Ascending aorta (tissue), 2 donors: ENCODE measurements at regions not wholly inside any gene's neighbourhood (a gene's known extent, or its start where the extent isn't known, plus 50 kb on each side); places are given as distances from the start of the nearest gene placed in this dataset.

ENCODE experiments used
- DNase-seq, 2 donors: peaks; one replicate each; pipeline ENCODE4 v3.0.0-alpha.2; 2019; ENCODE audit warnings: low spot score in 2 of 2
- H3K27ac ChIP-seq, 2 donors: fragments of 200-600 bp; sonication (generic); one replicate each; pipeline ENCODE4 v1.5.1; 2016 to 2017; ENCODE audit warnings: mild to moderate bottlenecking in 1 of 2
- H3K27me3 ChIP-seq: fragments of 200-600 bp; sonication (generic); one replicate; pipeline ENCODE4 v1.5.1; 2017
- H3K36me3 ChIP-seq, 2 donors: fragments of 200-600 bp; sonication (generic); one replicate each; pipeline ENCODE4 v1.5.1; 2016
- H3K4me1 ChIP-seq, 2 donors: fragments of 200-600 bp; sonication (generic); one replicate each; pipeline ENCODE4 v1.5.1; 2016 to 2017; ENCODE audit warnings: mild to moderate bottlenecking in 1 of 2
- H3K4me3 ChIP-seq, 2 donors: fragments of 200-600 bp; sonication (generic); one replicate each; pipeline ENCODE4 v1.5.1; 2016 to 2017; ENCODE audit warnings: mild to moderate bottlenecking in 1 of 2
- H3K9me3 ChIP-seq, 2 donors: fragments of 200-600 bp; sonication (generic); one replicate each; pipeline ENCODE4 v1.5.1; 2016
- intact Hi-C: fragments of 100-400 bp; cut with DNase I; formaldehyde crosslinking; loops from one replicate; pipeline ENCODE4 v1.15.1; 2023
- TF ChIP-seq, protein P1 (sequence below), 3 experiments: fragments of 200-600 bp in 2 of 3; fragments of 450-650 bp in 1 of 3; sonication (generic) in 2 of 3; IDR thresholded peaks; one replicate each; pipeline ENCODE4 v1.5.1; 2016 to 2019; ENCODE audit warnings: antibody characterized with exemption in 3 of 3, mild to moderate bottlenecking in 1 of 3, moderate library complexity in 1 of 3

DNA sequence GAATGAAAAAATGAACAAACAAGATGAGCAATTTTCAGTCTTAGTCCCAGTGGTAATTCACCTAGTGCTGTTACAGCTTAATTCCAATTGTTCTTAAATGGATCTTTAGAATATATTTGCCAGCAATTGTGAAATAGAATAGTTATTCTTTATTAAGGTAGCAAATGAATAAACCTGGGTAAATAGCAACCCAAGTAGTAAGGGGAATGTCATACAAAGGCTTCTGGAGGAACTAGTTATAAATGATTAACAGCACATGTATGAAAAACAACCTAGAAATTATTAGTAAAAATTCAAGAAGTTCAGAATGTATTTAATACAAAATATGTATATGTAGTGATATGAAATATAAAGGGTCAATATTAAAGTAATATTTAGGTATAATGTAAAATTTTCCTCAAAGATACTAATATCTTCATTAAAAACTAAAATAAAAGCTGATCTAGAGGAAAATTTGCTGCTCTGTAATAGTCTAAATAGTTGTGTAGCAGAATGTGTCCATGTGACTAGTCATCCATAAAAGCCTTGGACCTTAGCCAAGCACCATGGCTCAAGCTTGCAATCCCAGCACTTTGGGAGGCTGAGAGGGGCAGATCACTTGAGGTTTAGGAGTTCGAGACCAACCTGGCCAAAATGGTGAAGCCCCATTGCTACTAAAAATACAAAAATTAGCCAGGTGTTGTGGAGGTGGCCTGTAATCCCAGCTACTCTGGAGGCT is 535.9 kb upstream of the ATXN8OS start:
- Histone ChIP-seq H3K4me1 (no peaks in the 10 kb centered on the region), H3K27me3 (no peaks in the 10 kb centered on the region), H3K27ac (no peak overlapping the region), H3K9me3 (no peaks in the 10 kb centered on the region), H3K4me3 (no peak overlapping the region), H3K36me3 (no peaks in the 10 kb centered on the region)
- intact Hi-C loops, result no loop called here
- no peak for DNase-seq
- TF ChIP-seq, protein P1, sequence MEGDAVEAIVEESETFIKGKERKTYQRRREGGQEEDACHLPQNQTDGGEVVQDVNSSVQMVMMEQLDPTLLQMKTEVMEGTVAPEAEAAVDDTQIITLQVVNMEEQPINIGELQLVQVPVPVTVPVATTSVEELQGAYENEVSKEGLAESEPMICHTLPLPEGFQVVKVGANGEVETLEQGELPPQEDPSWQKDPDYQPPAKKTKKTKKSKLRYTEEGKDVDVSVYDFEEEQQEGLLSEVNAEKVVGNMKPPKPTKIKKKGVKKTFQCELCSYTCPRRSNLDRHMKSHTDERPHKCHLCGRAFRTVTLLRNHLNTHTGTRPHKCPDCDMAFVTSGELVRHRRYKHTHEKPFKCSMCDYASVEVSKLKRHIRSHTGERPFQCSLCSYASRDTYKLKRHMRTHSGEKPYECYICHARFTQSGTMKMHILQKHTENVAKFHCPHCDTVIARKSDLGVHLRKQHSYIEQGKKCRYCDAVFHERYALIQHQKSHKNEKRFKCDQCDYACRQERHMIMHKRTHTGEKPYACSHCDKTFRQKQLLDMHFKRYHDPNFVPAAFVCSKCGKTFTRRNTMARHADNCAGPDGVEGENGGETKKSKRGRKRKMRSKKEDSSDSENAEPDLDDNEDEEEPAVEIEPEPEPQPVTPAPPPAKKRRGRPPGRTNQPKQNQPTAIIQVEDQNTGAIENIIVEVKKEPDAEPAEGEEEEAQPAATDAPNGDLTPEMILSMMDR (IDR thresholded peaks at IDR 0.05), result no peak

DNA sequence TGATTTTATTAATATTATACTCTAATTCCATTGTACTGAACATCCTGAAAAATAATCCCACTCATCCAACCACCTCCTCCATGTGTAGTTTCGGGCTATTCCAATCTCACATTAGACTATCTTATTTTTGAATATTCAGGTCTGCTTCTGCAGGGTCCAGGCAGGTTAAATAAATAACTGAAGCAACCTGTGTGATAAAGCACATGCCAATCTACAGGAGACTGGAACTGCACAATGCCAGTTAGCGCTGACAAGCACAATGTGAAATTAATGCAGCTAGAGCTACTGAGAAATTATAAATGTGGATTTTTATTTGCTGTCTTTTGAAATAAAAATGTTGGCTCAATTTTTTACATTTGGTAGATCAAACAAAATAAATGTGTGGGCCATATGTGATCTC is 540.1 kb upstream of the ATXN8OS start:
- intact Hi-C loops, result no loop called here
- Histone ChIP-seq H3K4me1 (no peaks in the 10 kb centered on the region), H3K36me3 (no peaks in the 10 kb centered on the region), H3K9me3 (no peaks in the 10 kb centered on the region), H3K27me3 (no peaks in the 10 kb centered on the region), H3K27ac (no peak overlapping the region), H3K4me3 (no peak overlapping the region)
- TF ChIP-seq, protein P1 (IDR thresholded peaks at IDR 0.05), result no peak
- no peak for DNase-seq

DNA sequence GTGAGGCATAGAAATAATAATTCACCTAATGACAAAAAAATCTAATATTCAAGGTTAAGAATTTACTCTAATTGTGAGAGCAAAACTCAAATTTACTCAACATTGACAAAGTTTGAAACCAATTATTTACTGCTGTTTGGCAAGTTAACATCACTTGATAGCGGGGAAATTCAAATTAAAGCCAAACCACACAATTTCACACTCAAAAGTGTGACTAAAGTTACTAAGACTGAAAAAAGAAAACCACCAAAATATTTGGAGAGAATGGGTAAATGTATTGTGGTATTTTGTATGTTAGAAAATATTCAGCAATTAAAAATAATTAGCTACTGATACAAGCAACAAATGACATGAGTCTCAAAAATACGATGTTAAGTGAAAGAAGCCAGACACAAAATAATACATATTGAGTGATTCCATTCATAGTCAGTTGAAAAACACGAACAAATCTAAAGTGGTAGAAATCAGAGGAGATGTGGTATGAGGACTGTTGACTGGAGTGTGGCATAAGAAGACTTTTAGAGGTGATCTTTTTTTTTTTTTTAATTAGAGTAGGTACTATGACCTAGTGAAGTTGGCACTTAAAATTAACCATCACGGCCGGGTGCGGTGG is 541.4 kb upstream of the ATXN8OS start:
- TF ChIP-seq, protein P1 (IDR thresholded peaks at IDR 0.05), result no peak
- DNase-seq, result no peak
- Histone ChIP-seq H3K36me3 (no peaks in the 10 kb centered on the region), H3K4me1 (no peaks in the 10 kb centered on the region), H3K27ac (no peak overlapping the region), H3K9me3 (no peaks in the 10 kb centered on the region), H3K27me3 (no peaks in the 10 kb centered on the region), H3K4me3 (no peak overlapping the region)
- intact Hi-C loops, result no loop called here

DNA sequence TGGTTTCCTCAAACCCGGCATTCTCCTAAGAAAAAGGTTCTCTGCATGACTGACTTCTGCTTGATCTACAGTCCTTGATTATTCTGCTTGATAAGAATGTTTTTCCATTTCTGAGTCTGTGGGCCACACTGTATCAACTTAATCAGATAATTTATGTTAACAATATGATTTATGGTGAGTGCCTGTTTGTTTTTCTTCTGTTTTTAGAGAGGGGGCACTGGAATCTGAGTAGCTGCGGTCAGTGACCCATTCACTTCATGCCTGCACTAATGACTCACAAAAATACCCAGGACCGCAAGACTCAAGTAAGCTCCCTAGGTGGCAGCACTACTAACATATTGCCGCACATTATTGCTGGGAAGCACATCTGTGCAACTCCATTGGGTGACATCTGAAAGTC is 542.3 kb upstream of the ATXN8OS start:
- Histone ChIP-seq H3K27me3 (no peaks in the 10 kb centered on the region), H3K36me3 (no peaks in the 10 kb centered on the region), H3K27ac (no peak overlapping the region), H3K9me3 (no peaks in the 10 kb centered on the region), H3K4me1 (no peaks in the 10 kb centered on the region), H3K4me3 (no peak overlapping the region)
- TF ChIP-seq, protein P1 (IDR thresholded peaks at IDR 0.05), result no peak
- no peak for DNase-seq
- intact Hi-C loops, result no loop called here

DNA sequence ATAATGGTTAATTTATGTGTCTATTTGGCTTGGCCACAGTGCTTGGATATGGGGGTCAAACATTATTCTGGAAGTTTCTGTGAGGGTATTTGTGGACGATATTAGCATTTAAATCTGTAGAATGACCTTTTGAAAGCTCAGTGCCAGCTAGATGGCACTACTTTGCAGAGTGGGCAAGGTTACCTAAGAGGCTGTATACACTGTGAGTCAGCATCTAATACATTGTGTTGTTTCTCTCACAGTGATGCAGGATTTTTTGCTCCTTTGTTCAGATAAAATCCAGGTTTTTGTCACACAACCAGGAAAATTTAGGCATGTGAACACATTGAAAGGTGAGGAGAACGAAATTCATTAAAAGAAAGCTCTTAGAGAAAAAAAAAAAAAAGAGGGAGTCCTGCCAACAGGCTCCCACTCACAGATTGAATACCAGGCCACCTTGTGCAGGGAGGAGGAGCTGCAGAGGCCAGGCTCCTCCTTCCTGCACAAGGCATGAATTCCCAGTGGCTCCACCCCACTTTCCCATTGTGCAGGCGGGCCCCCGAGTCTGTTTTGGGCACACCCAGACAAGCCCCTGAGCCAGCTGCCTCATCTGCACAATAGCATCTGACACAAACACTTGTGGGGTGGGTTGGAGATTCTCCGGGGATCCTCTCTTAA is 551.0 kb upstream of the ATXN8OS start:
- H3K4me1 ChIP-seq, result no peaks in the 10 kb centered on the region
- TF ChIP-seq, protein P1 (IDR thresholded peaks at IDR 0.05), result no peak

More for the DNA sequence above, 551.0 kb upstream of the ATXN8OS start:
- H3K27ac ChIP-seq, result no peak overlapping the region
- H3K4me3 ChIP-seq, result no peak overlapping the region
- no peaks in the 10 kb centered on the region for H3K9me3 ChIP-seq
- no peak for DNase-seq
- no peaks in the 10 kb centered on the region for H3K36me3 ChIP-seq
- intact Hi-C loops, result no loop called here
- no peaks in the 10 kb centered on the region for H3K27me3 ChIP-seq
